Pons (tissue), 1 donor: ENCODE measurements at regions not wholly inside any gene's neighbourhood (a gene's known extent, or its start where the extent isn't known, plus 50 kb on each side); places are given as distances from the start of the nearest gene placed in this dataset.
"Not testable (repeated sequence)": the region's sequence is repeated elsewhere in the genome, so short reads cannot be mapped to it uniquely, and the experiment has no call there.

Experiments used
- DNase-seq: peaks from one replicate; pipeline ENCODE4 v3.0.0-alpha.2; 2016; ENCODE audit warnings: low spot score

DNA sequence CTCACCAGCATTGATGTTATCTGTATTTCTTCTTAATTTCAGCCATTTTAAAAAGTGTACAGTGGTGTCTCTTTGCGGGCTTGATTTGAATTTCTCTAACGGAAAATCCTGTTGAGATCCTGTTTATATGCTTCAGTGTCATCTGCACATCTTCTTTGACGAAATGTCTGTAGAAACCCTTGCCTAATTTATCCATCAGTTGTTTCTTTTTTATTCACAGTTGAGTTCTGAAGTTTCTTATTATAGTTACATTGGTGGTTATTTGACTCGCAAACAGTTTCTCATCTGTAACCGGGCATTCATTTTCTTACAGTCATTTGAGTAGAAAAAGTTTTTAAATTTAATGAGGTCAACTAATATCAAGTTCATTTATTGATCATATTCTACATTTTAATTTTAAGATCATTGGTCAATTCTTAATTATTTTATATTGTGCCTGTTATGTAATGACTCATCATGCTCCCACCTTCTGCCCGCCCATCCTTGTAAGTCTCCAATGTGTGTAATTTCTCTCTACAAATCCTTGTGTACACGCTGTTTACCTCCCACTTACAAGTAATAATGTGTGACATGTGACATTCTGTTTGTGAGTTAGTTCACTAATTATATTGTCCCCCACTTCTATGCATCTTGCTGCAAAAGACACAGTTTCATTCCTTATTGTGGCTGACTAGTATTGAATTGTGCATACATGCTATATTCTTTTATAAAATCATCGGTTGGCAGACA lies 1242.8 kb downstream of the TMEM121 start:
- DNase-seq: not testable (repeated sequence)

DNA sequence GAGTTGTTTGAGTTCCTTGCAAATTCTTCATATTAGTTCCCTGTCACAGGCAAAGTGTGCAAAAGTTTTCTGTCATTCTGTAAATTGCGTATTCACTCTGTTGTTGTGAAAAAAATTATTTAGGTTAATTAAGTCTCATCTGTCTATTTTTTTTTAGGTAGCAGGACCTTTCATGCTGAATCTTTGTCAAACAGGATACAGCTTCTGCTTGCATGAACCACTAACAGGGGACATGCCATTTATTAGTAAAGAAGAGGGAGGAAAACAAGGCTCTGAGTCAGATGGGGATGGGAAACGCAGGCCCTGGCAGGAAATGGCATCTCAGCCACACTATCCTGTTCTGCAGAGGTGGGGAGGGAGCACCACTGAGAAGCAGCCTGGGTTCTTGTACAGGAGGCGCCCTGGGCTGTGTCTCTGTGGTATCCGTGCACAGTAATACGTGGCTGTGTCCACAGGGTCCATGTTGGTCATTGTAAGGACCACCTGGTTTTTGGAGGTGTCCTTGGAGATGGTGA lies 1243.8 kb downstream of the TMEM121 start:
- not testable (repeated sequence) for DNase-seq

DNA sequence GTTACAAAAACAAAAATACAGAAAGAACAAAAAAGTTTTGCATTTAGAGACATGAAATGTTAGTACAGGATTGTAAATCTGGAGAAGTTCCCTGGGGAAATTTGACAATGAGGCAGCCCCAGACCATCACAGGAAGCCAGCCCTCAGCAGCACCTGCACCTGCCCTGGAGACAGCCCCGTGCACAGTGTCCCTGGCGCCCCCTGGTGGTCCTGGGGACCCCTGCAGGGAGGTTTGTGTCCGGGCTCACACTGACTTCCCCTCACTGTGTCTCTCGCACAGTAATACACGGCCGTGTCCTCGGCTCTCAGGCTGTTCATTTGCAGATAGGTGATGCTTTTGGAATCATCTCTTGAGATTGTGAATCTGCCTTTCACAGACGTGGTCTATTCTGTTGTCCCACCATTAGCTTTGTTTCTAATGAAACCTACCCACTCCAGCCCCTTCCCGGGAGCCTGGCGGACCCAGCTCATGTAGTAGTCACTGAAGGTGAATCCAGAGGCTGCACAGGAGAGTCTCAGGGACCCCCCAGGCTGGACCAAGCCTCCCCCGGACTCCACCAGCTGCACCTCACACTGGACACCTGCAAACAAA lies 1248.6 kb downstream of the TMEM121 start:
- DNase-seq: not testable (repeated sequence)

DNA sequence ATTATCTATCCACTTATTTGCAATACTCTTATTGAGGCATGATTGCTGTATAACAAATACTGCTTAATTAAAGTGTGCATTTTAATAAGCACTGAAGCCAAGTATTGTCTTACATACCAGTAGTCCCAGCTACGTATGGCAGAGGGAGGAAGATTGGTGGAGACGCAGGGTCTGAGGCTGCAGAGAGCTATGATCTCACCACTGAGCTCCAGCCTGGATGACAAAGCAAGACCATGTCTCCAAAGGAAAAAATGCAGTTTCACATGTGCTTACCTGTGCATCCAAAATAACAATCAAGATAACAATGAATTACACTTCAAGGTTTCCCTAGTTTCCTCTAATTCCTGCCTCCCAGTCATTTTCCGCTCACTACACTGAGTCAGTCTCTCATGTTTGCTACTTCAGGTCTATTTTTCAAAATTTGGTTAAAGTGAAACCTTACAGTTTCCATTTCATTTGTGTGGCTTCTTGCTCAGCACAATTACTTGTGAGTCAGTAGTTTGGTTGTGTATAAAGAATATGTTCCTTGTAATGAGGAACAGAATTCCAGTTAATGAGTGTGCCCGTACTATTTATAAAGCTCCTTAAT lies 1250.1 kb downstream of the TMEM121 start:
- no peak for DNase-seq

DNA sequence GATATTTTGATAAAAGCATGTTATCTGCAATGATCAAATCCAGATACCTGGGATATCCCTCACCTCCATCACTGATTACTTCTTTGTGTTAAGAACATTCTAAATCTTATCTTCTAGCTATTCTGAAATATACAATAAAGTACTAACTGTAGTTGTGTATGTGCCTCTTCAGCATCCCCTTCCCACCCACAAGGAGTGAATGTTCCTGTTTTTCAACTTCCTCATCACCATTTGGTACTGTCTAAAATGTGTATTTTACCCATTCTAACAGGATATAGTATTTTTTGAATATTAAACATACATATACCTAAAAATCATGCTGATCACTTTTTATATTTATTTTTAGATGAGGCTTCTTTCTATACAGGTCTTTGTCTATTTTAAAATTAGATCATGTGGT lies 1252.6 kb downstream of the TMEM121 start:
- DNase-seq: no peak

DNA sequence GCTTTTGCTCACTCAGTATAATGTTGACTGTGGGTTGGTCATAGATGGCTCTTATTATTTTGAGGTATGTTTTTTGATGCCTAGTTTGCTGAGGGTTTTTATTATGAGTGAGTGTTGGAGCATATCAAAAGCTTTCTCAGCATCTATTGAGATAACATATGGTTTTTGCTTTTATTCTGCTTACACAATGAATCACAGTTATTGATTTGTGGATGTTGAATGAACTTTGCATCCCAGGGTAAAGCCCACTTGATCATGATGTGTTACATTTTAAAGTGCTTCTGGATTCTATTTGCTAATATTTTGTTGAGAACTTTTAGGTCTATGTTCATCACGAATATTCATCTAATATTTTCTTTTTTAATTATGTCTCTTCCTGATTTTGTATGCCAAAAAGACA lies 1260.3 kb downstream of the TMEM121 start:
- DNase-seq: no peak

DNA sequence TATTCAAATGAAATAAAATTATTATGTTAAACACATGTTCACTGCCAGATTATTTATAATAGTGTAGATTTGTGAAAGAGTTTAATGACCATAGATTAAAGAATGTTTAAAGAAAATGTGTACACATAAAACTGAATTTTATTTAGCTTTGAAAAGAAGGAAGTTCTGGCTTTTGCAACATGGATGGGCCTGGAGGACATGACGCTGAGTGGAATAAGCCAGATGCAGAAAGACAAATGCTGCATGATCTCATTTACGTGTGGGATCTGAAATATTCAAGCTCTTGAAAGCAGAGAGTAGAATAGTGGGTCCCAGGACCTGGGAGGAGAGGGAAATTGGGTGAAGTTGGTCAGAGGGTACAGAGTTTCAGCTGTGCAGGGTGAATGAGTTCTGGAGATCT lies 1261.2 kb downstream of the TMEM121 start:
- no peak for DNase-seq

DNA sequence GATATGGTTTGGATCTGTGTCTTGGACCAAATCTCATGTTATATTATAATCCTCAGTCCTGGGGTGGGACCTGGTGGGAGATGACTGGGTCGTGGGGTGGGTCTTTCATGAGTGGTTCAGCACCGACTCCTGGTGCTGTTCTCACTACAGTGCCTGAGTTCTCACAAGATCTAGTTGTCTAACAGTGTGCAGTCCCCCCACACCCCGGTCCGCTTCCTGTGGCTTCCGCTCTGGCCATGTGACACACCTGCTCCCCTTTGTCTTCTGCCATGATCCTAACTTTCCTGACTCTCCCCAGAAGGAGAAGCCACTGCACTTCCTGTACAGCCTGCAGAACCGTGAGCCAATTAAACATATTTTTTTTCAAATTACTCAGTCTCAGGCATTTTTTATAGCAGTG lies 1262.2 kb downstream of the TMEM121 start:
- no peak for DNase-seq

DNA sequence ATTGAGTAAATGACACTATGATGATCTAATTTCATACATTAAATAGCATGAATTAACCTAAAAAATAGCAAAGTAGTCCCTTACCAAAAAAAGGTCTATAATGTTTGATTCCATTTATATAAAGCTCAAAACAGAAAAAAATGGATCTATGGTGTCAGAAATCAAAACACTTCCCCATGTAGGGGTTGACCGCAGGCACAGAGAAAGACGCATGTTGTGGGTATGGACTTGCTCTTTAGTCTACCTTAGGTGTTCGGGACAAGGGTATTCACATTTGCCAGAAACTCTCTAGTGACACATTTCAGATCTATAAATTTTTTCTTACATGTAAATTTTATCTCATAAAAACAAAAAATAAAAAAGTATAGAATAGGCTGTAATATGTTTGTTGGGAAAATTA lies 1262.9 kb downstream of the TMEM121 start:
- no peak for DNase-seq

DNA sequence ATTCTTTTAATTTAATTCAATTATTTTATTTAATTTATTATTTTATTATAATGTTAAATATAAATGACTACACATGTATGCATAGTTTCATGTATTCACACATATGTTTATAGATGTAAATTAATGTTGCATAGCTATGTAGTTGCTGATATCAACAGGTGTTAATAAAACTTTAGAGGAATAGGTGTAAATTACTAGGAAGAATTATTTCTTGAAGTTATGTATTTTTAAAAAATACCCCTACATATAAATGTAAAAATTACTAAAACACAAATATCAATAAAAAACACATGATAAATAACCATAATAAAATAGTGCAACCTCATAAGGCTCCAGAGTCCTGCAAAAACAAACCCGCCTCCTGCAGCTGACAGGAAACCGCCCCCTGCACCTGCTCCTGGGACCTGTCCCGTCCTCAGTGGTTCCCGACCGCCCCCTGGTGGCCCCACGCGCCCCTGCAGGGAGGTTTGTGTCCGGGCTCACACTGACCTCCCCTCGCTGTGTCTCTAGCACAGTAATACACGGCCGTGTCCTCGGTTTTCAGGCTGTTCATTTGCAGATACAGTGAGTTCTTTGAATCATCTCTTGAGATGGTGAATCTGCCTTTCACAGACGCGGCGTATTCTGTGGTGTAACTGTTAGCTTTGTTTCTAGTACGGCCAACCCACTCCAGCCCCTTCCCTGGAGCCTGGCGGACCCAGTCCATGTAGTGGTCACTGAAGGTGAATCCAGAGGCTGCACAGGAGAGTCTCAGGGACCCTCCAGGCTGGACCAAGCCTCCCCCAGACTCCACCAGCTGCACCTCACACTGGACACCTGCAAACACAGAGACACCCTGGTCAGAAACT lies 1264.0 kb downstream of the TMEM121 start:
- DNase-seq: no peak

DNA sequence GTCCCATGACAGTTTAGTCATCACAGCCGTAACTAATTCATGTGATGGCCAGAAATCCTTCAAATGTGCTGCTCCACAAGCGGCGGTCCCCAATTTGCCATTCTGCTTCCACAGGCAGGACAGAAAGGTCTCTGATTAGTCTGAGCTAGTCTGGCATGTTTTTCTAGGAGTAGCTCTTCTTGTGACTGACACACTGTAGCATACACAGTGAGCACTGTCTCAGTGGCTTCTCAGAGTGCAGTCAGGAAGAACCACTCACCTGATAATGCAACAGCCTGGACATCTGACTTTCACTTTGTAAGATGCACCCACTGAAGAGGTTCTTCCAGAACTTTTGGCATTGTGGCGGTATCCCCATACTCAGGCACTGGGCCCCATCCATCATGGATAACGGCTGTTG lies 1266.2 kb downstream of the TMEM121 start:
- DNase-seq: no peak

DNA sequence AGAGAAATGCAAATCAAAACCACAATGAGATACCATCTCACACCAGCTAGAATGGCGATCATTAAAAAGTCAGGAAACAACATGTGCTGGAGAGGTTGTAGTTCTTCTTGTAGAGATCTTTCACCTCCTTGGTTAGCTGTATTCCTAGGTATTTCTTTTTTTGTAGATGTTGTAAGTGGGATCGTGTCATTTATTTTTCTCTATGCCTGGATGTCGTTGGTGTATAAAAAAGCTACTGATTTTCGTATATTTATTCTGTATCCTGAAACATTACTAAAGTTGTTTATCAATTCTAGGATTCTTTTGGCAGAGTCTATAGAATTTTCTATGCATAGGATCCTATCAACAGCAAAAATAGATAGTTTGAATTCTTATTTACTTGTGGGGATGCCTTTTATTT lies 1271.8 kb downstream of the TMEM121 start:
- DNase-seq: not testable (repeated sequence)

DNA sequence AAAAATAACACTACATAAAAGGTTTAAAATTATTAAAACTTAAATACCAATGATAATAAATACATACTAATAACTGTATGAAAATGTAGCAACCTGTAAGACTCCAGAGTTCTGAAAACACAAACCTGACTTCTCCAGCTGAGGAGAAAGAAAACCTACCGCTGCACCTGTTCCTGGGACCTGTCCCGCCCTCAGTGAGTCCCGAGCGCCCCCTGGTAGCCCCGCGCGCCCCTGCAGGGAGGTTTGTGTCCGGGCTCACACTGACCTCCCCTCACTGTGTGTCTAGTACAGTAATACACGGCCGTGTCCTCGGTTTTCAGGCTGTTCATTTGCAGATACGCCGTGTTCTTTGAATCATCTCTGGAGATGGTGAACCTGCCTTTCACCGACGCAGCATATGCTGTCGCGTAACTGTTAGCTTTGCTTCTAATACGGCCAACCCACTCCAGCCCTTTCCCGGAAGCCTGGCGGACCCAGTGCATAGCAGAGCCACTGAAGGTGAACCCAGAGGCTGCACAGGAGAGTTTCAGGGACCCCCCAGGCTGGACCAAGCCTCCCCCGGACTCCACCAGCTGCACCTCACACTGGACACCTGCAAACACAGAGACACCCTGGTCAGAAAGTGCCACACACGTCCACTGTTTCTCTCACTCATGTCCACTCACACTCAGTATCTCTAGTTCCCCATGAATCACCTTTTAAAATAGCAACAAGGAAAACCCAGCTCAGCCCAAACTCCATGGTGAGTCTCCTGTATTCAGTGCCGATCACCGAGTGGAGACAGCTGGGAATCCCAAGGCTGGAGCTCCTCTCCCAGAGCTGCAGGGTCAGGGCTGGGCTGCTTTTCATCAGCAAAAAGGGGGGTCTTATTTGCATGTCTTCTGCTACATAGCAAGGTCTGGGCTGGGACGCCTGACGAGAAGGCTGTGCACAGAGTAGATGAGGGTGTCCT lies 1276.3 kb downstream of the TMEM121 start:
- DNase-seq: no peak

DNA sequence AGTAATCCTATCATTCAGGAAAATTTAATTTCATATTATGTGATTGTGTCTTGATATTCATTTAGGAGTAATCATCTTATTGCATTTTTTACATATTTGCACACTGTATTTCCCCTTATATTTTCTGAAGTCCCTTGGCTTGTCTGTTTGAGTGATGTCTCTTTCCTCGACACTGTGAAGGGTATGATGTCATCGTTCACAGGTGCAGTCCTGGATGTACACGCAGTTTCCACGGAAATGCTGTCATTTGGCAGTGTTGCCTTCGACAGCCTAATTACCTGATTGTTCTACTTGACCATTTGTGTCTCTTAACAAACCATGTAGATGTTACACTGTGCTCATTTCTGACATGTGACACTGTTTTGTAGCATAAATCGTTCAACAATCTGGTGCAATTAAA lies 1277.0 kb downstream of the TMEM121 start:
- no peak for DNase-seq

DNA sequence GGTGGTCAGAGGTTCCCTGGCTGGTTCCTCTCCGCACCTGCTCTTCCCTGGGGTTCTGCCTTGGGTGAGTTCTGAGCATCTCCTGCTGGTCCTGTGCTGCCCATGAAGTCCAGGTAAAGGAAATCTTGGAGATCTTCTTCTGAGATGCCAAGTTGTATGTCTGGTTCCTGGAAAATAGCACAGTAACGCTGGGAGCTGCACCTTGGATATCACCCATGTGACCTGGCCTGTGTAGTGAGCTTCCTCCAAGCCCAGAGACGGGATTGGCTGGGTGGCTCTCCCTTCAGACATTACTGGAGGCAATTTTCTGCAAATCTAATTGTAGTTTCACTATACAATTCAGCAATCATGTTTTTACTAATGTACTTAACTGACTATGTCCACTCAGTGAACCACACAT lies 1281.1 kb downstream of the TMEM121 start:
- no peak for DNase-seq

DNA sequence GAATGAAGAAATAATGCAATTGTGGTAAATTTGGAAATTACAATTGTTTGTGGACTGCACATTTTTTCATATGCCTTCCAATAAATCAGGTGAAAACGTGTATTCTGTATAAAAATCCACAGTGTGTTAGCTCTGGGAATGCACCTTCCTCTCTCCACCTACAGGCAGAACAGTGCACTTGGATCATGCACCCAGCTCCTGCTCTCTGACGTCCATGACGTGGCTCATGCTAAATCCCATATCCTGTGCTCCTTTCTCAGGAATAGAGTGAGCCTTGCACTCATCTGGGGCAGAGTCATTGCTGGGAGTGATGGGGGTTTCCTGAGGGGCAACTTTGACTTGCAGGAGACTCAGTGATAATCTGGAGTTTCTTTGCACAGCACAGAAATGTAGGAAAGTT lies 1282.1 kb downstream of the TMEM121 start:
- no peak for DNase-seq

DNA sequence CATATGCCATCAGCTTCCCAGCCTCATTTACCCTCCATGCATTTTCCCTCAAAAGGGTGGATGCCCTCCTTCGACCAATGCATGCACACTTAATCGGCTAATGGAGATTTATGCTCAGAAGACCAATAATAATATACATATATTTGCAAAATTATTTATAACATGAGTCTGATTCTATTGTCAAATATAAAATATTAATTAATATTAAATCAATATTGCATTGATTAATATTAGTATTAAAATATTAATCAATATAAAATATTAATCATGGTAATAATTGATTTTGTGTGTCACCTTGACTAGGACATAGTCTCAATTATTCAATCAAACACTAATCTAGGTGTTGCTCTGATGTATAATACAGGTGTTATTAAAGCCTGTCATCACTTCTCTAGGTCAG lies 1282.5 kb downstream of the TMEM121 start:
- no peak for DNase-seq

DNA sequence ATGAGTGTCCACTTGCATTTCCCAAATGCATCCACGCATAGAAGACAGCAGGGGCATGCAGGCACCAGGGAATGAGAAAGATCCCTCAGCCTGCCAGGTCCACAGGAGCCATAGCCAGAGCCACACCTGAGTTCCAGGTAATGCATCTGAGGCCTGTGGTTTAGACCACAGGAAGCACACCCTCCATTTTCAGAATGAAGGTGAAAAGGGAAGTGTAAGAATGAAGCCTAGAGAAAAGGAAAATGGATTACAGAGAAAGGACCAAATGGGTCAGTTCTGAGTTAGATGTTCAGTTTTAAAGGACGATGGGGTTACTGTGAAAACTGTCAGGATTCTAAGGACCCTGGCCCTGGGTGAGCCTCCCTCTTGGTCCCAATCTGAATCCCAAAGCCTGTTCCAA lies 1283.2 kb downstream of the TMEM121 start:
- DNase-seq: no peak

DNA sequence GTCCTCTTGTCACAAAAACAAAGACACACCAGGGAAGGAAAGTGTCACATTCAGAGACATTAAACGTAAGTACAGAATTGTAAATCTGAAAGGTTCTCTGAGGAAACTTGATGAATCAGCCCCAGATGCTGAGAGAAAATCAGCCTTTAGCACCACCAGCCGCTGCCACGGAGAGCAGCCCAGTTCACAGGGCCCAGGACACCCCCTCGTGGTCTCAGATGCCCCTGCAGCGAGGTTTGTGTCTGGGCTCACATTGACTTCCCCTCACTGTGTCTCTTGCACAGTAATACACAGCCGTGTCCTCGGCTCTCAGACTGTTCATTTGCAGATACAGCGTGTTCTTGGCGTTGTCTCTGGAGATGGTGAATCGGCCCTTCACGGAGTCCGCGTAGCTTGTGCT lies 1283.8 kb downstream of the TMEM121 start:
- DNase-seq: not testable (repeated sequence)

DNA sequence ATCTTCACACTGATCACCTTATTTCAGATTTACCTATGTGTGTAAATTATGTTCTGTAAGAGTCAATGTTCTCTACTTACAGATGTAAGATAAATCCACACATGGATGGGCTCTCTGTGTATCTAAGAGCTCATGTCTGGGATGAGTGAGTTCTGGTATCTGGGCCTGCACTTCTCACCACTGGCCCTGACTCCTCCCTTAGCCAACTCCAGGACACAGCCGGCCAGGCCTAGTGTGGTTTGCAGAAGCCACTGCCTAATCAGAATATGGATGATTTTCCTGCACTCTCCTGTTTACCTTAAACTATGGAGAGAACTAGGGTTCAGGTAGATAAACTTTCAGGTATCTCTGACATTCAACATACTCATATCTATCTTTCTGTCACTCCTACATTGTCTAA lies 1284.8 kb downstream of the TMEM121 start:
- no peak for DNase-seq

DNA sequence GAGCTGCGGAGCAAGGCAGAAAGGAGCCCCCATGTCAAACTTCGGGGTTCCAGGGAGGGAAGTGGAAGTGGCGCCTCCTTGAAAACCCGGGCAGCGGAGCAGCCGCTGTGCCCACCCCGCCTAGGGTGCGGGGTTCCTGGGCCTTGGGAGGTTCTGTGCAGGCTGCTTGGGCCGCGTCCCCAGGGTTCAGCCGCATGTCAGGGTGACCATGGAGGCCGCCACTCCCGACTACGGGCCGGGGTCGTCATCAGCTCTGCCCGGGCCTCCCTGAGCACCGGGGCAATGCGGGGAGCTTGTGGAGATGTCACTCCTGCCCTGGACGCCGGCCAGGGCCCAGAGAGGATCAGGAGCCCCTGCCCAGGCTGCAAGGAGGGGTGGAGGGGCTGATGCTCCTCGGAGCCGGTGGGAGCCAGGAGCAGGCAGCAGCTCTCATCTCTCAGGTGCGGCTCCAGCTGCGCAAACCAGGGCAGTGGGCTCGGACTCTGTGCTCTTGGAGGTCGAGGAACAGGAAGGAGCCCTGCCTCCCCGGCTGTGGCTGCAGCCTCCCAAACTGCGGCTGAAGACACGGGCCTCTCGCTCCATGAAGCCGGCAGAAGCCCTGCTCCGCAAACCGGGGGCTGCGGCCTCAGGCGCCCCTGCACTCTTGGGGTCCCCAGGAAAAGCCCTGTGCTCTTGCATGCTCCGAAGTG lies 1286.5 kb downstream of the TMEM121 start:
- no peak for DNase-seq
